ENCODE measurements at regions not wholly inside any gene's neighbourhood (a gene's known extent, or its start where the extent isn't known, plus 50 kb on each side); places are given as distances from the start of the nearest gene placed in this dataset.

GRCh38 chr5:179454356-179454755 lies 96.0 kb upstream of the RUFY1 start:
- TF ChIP-seq, protein P1, sequence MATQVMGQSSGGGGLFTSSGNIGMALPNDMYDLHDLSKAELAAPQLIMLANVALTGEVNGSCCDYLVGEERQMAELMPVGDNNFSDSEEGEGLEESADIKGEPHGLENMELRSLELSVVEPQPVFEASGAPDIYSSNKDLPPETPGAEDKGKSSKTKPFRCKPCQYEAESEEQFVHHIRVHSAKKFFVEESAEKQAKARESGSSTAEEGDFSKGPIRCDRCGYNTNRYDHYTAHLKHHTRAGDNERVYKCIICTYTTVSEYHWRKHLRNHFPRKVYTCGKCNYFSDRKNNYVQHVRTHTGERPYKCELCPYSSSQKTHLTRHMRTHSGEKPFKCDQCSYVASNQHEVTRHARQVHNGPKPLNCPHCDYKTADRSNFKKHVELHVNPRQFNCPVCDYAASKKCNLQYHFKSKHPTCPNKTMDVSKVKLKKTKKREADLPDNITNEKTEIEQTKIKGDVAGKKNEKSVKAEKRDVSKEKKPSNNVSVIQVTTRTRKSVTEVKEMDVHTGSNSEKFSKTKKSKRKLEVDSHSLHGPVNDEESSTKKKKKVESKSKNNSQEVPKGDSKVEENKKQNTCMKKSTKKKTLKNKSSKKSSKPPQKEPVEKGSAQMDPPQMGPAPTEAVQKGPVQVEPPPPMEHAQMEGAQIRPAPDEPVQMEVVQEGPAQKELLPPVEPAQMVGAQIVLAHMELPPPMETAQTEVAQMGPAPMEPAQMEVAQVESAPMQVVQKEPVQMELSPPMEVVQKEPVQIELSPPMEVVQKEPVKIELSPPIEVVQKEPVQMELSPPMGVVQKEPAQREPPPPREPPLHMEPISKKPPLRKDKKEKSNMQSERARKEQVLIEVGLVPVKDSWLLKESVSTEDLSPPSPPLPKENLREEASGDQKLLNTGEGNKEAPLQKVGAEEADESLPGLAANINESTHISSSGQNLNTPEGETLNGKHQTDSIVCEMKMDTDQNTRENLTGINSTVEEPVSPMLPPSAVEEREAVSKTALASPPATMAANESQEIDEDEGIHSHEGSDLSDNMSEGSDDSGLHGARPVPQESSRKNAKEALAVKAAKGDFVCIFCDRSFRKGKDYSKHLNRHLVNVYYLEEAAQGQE (IDR thresholded peaks at IDR 0.05; ENCODE audit: low read depth) = no peak
- no peak for TF ChIP-seq CEBPB (IDR thresholded peaks at IDR 0.05)
- no peak for TF ChIP-seq YY1 (IDR thresholded peaks at IDR 0.05; ENCODE audit: low read depth)
- TF ChIP-seq NFIC (IDR thresholded peaks at IDR 0.05) = no peak
- no peak for TF ChIP-seq EGR1 (IDR thresholded peaks at IDR 0.05)
- TF ChIP-seq FOXM1 (IDR thresholded peaks at IDR 0.05; ENCODE audit: borderline replicate concordance, low read depth) = no peak
- no peak for TF ChIP-seq TAF1 (IDR thresholded peaks at IDR 0.05; ENCODE audit: low read depth)
- TF ChIP-seq, protein P2, sequence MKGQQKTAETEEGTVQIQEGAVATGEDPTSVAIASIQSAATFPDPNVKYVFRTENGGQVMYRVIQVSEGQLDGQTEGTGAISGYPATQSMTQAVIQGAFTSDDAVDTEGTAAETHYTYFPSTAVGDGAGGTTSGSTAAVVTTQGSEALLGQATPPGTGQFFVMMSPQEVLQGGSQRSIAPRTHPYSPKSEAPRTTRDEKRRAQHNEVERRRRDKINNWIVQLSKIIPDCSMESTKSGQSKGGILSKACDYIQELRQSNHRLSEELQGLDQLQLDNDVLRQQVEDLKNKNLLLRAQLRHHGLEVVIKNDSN (IDR thresholded peaks at IDR 0.05) = no peak
- no peak for TF ChIP-seq TEAD4 (IDR thresholded peaks at IDR 0.05)

- TF ChIP-seq CREB1 (IDR thresholded peaks at IDR 0.05; ENCODE audit: low read depth) (no peak), CEBPB (IDR thresholded peaks at IDR 0.05) (no peak), ZBTB7A (IDR thresholded peaks at IDR 0.05; ENCODE audit: low read depth) (no peak), TAF1 (IDR thresholded peaks at IDR 0.05; ENCODE audit: low read depth) (no peak), EGR1 (IDR thresholded peaks at IDR 0.05) (no peak)
- TF ChIP-seq, protein P2 (IDR thresholded peaks at IDR 0.05) = no peak
Observed at GRCh38 chr5:179453616-179454015, 96.7 kb upstream of the RUFY1 start.

DNA sequence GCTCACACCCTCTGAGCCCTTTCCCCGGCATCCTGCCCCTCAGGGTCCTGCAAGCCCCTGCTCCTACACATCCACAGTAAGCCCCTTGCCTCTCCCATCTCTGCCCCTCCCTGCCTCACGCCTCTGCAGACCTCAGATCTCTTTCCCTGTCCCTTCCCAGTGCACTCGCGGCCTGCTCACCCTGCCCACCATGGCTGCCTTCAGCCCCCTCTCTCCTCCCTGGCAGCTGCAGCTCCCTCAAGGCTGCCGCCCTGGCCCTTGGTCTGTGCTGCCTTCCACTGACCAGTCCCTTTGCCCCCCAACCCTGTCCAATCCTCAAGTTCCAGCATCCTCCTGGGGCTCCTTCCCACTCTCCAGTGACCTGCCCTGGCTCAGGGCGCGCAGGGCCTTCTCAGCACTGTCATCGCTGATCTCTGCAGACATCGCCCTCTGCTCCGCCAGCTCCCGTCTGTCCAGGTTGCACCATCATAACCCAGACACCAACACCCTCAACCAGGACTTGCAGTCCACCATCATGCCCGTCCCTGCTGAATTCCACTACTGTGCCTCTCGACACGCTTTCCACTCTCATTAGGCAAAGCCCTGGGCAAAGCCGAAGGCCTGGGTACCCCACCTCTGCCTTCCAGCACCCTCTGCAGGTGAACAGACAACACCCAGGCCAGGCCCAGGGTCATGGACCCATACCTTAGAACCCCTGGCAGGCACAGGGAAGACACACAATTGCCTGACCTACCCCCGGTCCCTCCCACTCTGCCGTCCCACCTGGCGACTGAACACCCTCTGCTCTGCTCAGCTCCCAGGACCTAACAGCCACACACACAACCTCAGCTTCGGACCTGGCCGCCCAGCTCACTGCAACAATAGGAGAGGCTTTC lies 97.8 kb upstream of the RUFY1 start:
- TF ChIP-seq, protein P1 (IDR thresholded peaks at IDR 0.05; ENCODE audit: low read depth) = no peak
- TF ChIP-seq CREB1 (IDR thresholded peaks at IDR 0.05; ENCODE audit: low read depth) (no peak), FOXM1 (IDR thresholded peaks at IDR 0.05; ENCODE audit: borderline replicate concordance, low read depth) (no peak), YY1 (IDR thresholded peaks at IDR 0.05; ENCODE audit: low read depth) (no peak), EGR1 (IDR thresholded peaks at IDR 0.05) (no peak), EP300 (IDR thresholded peaks at IDR 0.05; ENCODE audit: borderline replicate concordance) (no peak), TCF12 (IDR thresholded peaks at IDR 0.05; ENCODE audit: low read depth) (no peak), RAD21 (IDR thresholded peaks at IDR 0.05; ENCODE audit: low read depth) (no peak), ZBTB7A (IDR thresholded peaks at IDR 0.05; ENCODE audit: low read depth) (no peak)

DNA sequence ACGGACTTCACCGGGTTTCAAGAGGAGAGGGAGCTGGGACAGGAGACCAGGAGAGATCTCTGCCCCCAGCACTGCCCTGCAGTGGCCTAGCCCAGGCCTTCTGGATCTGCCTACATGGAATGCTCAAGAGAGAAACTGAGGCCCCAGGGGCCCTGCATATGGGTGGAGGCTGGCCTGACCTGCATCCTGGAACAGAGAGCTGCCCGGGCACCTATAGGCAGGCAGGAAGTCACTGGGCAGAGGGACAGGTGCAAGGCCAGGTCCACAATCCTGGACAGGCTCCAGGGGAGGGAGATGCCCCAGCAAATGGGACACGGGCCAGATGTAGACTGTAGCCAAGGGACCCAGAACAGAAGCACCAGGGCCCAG lies 98.5 kb upstream of the RUFY1 start:
- TF ChIP-seq, protein P2 (IDR thresholded peaks at IDR 0.05) = no peak
- no peak for TF ChIP-seq NFIC (IDR thresholded peaks at IDR 0.05)
- no peak for TF ChIP-seq TAF1 (IDR thresholded peaks at IDR 0.05; ENCODE audit: low read depth)
- TF ChIP-seq YY1 (IDR thresholded peaks at IDR 0.05; ENCODE audit: low read depth) = no peak
- no peak for TF ChIP-seq EP300 (IDR thresholded peaks at IDR 0.05; ENCODE audit: borderline replicate concordance)
- TF ChIP-seq ZBTB7A (IDR thresholded peaks at IDR 0.05; ENCODE audit: low read depth) = no peak
- TF ChIP-seq FOXM1 (IDR thresholded peaks at IDR 0.05; ENCODE audit: borderline replicate concordance, low read depth) = no peak
- TF ChIP-seq RAD21 (IDR thresholded peaks at IDR 0.05; ENCODE audit: low read depth) = no peak
- no peak for TF ChIP-seq TEAD4 (IDR thresholded peaks at IDR 0.05)
- TF ChIP-seq, protein P1 (IDR thresholded peaks at IDR 0.05; ENCODE audit: low read depth) = no peak
- no peak for TF ChIP-seq CEBPB (IDR thresholded peaks at IDR 0.05)
- no peak for TF ChIP-seq CREB1 (IDR thresholded peaks at IDR 0.05; ENCODE audit: low read depth)
- no peak for TF ChIP-seq TCF12 (IDR thresholded peaks at IDR 0.05; ENCODE audit: low read depth)
